H1 (cell line): ENCODE measurements at regions not wholly inside any gene's neighbourhood (a gene's known extent, or its start where the extent isn't known, plus 50 kb on each side); places are given as distances from the start of the nearest gene placed in this dataset.

Experiments used
- CTBP2 ChIP-seq: IDR thresholded peaks from 2 replicates; pipeline ENCODE4 v1.7.0; 2011; ENCODE audit warnings: borderline replicate concordance, mild to moderate bottlenecking, moderate library complexity, mixed read lengths, low read length; ENCODE audit not compliant: insufficient read depth, insufficient read length
- EGR1 ChIP-seq: IDR thresholded peaks from 2 replicates; pipeline ENCODE4 v1.6.1; 2011; ENCODE audit warnings: low read depth, low read length, borderline replicate concordance
- KDM5A ChIP-seq: fragments of 200-600 bp; IDR thresholded peaks from 2 replicates; pipeline ENCODE4 v1.7.1; 2012; ENCODE audit warnings: mild to moderate bottlenecking, low read length, inconsistent platforms, mixed read lengths
- NANOG ChIP-seq: IDR thresholded peaks from 2 replicates; pipeline ENCODE4 v1.6.1; 2011; ENCODE audit warnings: low read length, low read depth, mild to moderate bottlenecking, inconsistent platforms; ENCODE audit not compliant: insufficient read depth, poor library complexity, severe bottlenecking
- YY1 ChIP-seq: IDR thresholded peaks from 2 replicates; pipeline ENCODE4 v1.6.1; 2011; ENCODE audit warnings: low read depth, mild to moderate bottlenecking, low read length

DNA sequence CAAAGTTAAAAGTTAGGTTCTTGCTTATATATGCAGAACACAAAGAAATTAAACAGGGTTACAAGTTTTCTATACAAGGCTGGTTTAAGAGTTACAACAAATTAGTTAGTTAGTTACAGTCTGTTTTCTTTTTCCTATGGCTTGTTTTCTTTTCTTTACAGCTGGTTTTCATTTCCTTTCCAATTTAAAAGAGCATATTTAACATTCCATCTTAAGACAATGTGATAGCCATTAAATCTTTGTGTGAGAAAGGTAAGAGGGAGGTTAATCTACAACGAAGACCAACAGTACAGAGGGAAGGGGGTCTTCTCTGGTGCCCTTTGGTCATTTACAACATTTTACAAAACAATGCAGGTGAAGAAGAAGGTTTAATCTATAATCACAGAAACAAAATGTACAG lies 290.6 kb downstream of the ZNF674 start (continued):
- TF ChIP-seq CTBP2 (no peak), YY1 (no peak), KDM5A (no peak), NANOG (no peak), EGR1 (no peak)
